HL-60 (cell line): ENCODE measurements at regions not wholly inside any gene's neighbourhood (a gene's known extent, or its start where the extent isn't known, plus 50 kb on each side); places are given as distances from the start of the nearest gene placed in this dataset.

Experiments used
- DNase-seq, 2 experiments: peaks; one replicate each; pipeline ENCODE4 v3.0.0-alpha.2; 2010 to 2020; ENCODE audit warnings: low read depth in 1 of 2, low spot score in 1 of 2
- H3K27ac ChIP-seq: fragments of 250-450 bp; sonication (Bioruptor Pico); replicated peaks from 2 replicates; pipeline ENCODE4 v1.5.1; 2020; ENCODE audit warnings: mild to moderate bottlenecking, moderate library complexity
- H3K27me3 ChIP-seq: fragments of 250-450 bp; sonication (Bioruptor Pico); 2 replicates; pipeline ENCODE4 v1.5.1; 2021; ENCODE audit warnings: mild to moderate bottlenecking, moderate library complexity; ENCODE audit not compliant: insufficient read depth, poor library complexity, severe bottlenecking
- H3K4me3 ChIP-seq: replicated peaks from 2 replicates; pipeline ENCODE4 v1.5.1; 2011; ENCODE audit warnings: mild to moderate bottlenecking, control low read depth, low read length; ENCODE audit not compliant: insufficient read depth
- GABPA ChIP-seq: IDR thresholded peaks from 2 replicates; pipeline ENCODE4 v1.6.1; 2012; ENCODE audit warnings: low read depth
- POLR2AphosphoS5 ChIP-seq: IDR thresholded peaks from 2 replicates; pipeline ENCODE4 v1.6.1; 2012; ENCODE audit warnings: low read depth
- SPI1 ChIP-seq: IDR thresholded peaks from 2 replicates; pipeline ENCODE4 v1.6.1; 2012; ENCODE audit warnings: low read depth, mild to moderate bottlenecking, borderline replicate concordance
- TF ChIP-seq, protein P1 (sequence below): IDR thresholded peaks from one replicate; pipeline ENCODE4 v1.5.1; 2011; ENCODE audit warnings: low read length, control low read depth, inconsistent platforms; ENCODE audit not compliant: insufficient read depth
- TF ChIP-seq, protein P2 (sequence below): IDR thresholded peaks from 2 replicates; pipeline ENCODE4 v1.6.1; 2012; ENCODE audit warnings: low read depth; ENCODE audit not compliant: insufficient replicate concordance

DNA sequence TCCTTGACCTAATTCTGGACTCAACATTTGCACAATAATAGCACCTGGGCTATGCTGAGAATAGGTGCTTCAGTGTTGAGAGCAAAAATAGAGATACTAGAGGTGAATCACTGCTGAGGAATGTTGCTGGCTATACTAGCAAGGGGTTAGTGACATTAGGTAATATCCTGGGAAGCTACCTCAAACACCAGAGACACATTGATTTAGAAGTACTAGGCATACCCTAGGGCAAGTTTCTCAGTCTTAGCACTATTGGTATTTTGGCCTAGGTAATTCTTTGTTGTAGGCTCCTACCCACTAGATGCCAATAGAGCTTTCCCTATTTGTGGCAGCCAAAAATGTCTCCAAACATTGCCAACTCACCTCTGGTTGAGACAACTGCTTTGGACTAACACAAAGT lies 484.0 kb upstream of the MBL2 start:
- no peak for TF ChIP-seq GABPA
- no peak for TF ChIP-seq POLR2AphosphoS5
- TF ChIP-seq, protein P1, sequence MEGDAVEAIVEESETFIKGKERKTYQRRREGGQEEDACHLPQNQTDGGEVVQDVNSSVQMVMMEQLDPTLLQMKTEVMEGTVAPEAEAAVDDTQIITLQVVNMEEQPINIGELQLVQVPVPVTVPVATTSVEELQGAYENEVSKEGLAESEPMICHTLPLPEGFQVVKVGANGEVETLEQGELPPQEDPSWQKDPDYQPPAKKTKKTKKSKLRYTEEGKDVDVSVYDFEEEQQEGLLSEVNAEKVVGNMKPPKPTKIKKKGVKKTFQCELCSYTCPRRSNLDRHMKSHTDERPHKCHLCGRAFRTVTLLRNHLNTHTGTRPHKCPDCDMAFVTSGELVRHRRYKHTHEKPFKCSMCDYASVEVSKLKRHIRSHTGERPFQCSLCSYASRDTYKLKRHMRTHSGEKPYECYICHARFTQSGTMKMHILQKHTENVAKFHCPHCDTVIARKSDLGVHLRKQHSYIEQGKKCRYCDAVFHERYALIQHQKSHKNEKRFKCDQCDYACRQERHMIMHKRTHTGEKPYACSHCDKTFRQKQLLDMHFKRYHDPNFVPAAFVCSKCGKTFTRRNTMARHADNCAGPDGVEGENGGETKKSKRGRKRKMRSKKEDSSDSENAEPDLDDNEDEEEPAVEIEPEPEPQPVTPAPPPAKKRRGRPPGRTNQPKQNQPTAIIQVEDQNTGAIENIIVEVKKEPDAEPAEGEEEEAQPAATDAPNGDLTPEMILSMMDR = no peak
- no peak overlapping the region for H3K27ac ChIP-seq
- no peak for DNase-seq
- no peak overlapping the region for H3K4me3 ChIP-seq
- H3K27me3 ChIP-seq = no peaks in the 10 kb centered on the region

DNA sequence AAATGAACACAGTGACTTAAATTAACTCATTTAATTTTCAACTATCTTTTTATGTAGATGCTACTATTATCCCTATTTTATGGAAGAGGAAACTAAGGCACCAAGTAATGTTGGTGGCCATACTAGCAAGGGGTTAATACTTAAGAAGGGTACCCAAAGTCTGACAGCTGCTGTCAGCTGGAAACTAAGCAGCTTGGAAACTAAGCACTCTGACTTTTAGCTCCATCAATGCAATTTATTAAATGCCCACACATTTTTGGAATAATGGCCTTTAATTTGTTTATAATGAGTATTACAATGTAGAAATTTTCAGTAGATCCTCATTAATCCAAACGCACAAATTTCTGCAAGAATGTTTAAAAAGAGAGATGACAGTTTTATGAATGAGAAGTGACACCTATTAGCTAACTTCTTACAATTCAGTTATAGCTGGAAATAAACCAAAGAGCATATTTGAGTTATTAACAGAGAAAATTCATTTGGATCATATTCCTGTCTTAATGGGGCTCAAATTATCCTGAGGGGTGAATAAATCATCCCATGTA lies 483.1 kb upstream of the MBL2 start:
- Histone ChIP-seq H3K27ac (no peak overlapping the region), H3K4me3 (no peak overlapping the region), H3K27me3 (no peaks in the 10 kb centered on the region)
- DNase-seq = no peak
- no peak for TF ChIP-seq SPI1
- no peak for TF ChIP-seq GABPA
- no peak for TF ChIP-seq POLR2AphosphoS5
- TF ChIP-seq, protein P1 = no peak
- TF ChIP-seq, protein P2, sequence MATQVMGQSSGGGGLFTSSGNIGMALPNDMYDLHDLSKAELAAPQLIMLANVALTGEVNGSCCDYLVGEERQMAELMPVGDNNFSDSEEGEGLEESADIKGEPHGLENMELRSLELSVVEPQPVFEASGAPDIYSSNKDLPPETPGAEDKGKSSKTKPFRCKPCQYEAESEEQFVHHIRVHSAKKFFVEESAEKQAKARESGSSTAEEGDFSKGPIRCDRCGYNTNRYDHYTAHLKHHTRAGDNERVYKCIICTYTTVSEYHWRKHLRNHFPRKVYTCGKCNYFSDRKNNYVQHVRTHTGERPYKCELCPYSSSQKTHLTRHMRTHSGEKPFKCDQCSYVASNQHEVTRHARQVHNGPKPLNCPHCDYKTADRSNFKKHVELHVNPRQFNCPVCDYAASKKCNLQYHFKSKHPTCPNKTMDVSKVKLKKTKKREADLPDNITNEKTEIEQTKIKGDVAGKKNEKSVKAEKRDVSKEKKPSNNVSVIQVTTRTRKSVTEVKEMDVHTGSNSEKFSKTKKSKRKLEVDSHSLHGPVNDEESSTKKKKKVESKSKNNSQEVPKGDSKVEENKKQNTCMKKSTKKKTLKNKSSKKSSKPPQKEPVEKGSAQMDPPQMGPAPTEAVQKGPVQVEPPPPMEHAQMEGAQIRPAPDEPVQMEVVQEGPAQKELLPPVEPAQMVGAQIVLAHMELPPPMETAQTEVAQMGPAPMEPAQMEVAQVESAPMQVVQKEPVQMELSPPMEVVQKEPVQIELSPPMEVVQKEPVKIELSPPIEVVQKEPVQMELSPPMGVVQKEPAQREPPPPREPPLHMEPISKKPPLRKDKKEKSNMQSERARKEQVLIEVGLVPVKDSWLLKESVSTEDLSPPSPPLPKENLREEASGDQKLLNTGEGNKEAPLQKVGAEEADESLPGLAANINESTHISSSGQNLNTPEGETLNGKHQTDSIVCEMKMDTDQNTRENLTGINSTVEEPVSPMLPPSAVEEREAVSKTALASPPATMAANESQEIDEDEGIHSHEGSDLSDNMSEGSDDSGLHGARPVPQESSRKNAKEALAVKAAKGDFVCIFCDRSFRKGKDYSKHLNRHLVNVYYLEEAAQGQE = no peak

DNA sequence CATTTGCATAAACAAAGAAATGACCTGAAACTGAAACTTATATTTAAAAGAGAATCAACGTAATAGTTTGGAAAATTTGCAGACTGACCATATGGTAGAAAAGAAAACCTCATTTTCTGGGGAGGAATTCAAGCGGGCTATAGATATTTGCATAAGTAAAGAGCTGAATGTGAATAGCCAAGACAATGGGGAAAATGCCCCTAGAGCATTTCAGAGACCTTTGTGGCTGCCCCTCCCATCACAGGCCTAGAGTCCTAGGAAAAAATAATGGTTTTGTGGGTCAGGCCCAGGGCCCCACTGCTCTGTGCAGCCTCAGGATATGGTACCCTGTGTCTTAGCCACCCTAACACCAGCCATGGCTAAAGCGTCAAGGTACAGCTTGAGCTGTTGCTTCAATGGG lies 480.6 kb upstream of the MBL2 start:
- Histone ChIP-seq H3K27ac (no peak overlapping the region), H3K4me3 (no peak overlapping the region), H3K27me3 (no peaks in the 10 kb centered on the region)
- TF ChIP-seq, protein P1 = no peak
- TF ChIP-seq GABPA (no peak), POLR2AphosphoS5 (no peak), SPI1 (no peak)
- TF ChIP-seq, protein P2 = no peak
- DNase-seq = no peak

DNA sequence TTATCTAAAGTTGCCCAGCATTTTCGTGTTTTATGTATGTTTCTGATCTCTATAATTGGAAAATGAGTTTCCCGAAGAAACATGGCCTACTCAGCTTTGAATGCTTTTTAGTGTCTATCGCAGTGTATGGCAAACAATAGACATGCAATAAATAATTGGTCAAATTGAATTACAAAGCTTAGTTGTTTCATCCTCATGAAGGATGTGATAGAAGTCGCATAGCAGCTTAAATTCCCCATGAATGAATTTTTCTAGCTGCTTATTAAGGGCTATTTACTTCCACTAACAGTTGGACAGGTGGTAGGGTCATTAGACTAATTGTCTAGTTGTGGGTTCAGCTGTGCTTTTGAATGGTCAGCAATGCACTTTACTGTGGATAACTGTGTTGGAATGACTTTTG lies 467.3 kb upstream of the MBL2 start:
- DNase-seq = no peak
- no peak for TF ChIP-seq SPI1
- TF ChIP-seq, protein P2 = no peak
- TF ChIP-seq, protein P1 = no peak
- no peak for TF ChIP-seq POLR2AphosphoS5
- TF ChIP-seq GABPA = no peak

More for the DNA sequence above, 467.3 kb upstream of the MBL2 start:
- Histone ChIP-seq H3K27ac (no peak overlapping the region), H3K27me3 (no peaks in the 10 kb centered on the region), H3K4me3 (no peak overlapping the region)
